A673 (cell line): ENCODE measurements at regions not wholly inside any gene's neighbourhood (a gene's known extent, or its start where the extent isn't known, plus 50 kb on each side); places are given as distances from the start of the nearest gene placed in this dataset.

Experiments used
- BruUV-seq: library from RNA; stranded (reverse); fragments of 400-500 nt; replicated peaks from 2 replicates; lab custom pipeline; 2021; lab: Mats Ljungman, UMichigan
- CTCF ChIA-PET: fragments of 300-600 bp; sonication (Branson Sonifier 250); formaldehyde crosslinking; loops from one replicate; lab custom pipeline; 2022; ENCODE audit warnings: antibody characterized with exemption; lab: Charles Lee
- POLR2A ChIA-PET: fragments of 300-600 bp; sonication (Branson Sonifier 250); formaldehyde crosslinking; loops from one replicate; lab custom pipeline; 2022; ENCODE audit warnings: antibody characterized with exemption; ENCODE audit not compliant: low non-redundant PET; lab: Charles Lee
- DNase-seq: peaks from one replicate; pipeline ENCODE4 v3.0.0-alpha.2; 2015; ENCODE audit warnings: low spot score
- H3K27ac ChIP-seq: fragments of 200-600 bp; sonication (generic); 2 replicates; pipeline ENCODE4 v1.5.1; 2016; ENCODE audit warnings: mixed run types, low read depth, mild to moderate bottlenecking, mixed read lengths, antibody characterized with exemption, low read length; ENCODE audit not compliant: poor library complexity, severe bottlenecking
- H3K27me3 ChIP-seq: fragments of 200-600 bp; sonication (generic); replicated peaks from 2 replicates; pipeline ENCODE4 v1.6.1; 2017; ENCODE audit warnings: mixed run types, low read depth, mild to moderate bottlenecking, mixed read lengths, antibody characterized with exemption, low read length; ENCODE audit not compliant: insufficient read depth, poor library complexity
- H3K36me3 ChIP-seq: fragments of 200-600 bp; sonication (generic); 2 replicates; pipeline ENCODE4 v1.6.1; 2016; ENCODE audit warnings: mixed run types, mild to moderate bottlenecking, mixed read lengths, antibody characterized with exemption, low read length; ENCODE audit not compliant: insufficient read depth, poor library complexity, severe bottlenecking
- H3K4me1 ChIP-seq: fragments of 200-600 bp; sonication (generic); 2 replicates; pipeline ENCODE4 v1.6.1; 2017; ENCODE audit warnings: mixed run types, mild to moderate bottlenecking, mixed read lengths, antibody characterized with exemption, low read length; ENCODE audit not compliant: insufficient read depth, poor library complexity, severe bottlenecking
- H3K4me3 ChIP-seq: fragments of 200-600 bp; sonication (generic); 2 replicates; pipeline ENCODE4 v1.5.1; 2016; ENCODE audit warnings: low read depth, mixed run types, mild to moderate bottlenecking, mixed read lengths, low read length; ENCODE audit not compliant: poor library complexity, severe bottlenecking
- H3K9me3 ChIP-seq: fragments of 200-600 bp; sonication (generic); 2 replicates; pipeline ENCODE4 v1.6.1; 2016; ENCODE audit warnings: mixed run types, low read depth, mild to moderate bottlenecking, mixed read lengths, antibody characterized with exemption, low read length; ENCODE audit not compliant: poor library complexity, severe bottlenecking
- EZH2 ChIP-seq: fragments of 200-600 bp; sonication (generic); IDR thresholded peaks from 2 replicates; pipeline ENCODE4 v1.6.1; 2017; ENCODE audit warnings: borderline replicate concordance, low read depth, mild to moderate bottlenecking, mixed read lengths, antibody characterized with exemption, low read length; ENCODE audit not compliant: poor library complexity, severe bottlenecking
- intact Hi-C: fragments of 100-400 bp; cut with micrococcal nuclease; formaldehyde crosslinking; loops from one replicate; pipeline ENCODE4 v1.10.0; 2022; ENCODE audit not compliant: unreplicated experiment
- TF ChIP-seq, protein P1 (sequence below): fragments of 300-800, 200-600 bp; sonication (generic); conservative IDR thresholded peaks from 2 replicates; pipeline ENCODE4 v1.5.1; 2017; ENCODE audit warnings: low read depth, mild to moderate bottlenecking, antibody characterized with exemption, low read length, moderate library complexity, mixed read lengths

DNA sequence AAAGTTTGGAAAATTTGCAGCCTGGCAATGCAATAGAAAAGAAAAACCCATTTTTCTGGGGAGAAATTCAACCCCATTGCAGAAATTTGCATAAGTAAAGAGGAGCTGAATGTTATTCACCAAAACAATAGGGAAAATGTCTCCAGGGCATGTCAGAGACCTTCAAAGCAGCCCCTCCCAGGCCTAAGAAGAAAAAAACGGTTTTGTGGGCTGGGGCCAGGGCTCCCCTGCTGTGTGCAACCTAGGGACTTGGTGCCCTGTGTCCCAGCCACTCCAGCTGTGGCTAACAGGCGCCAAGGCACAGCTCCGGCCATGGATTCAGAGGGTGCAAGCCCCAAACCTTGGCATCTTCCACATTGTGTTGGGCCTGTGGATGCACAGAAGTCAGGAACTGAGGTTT lies 224.5 kb downstream of the TXNL1 start:
- Histone ChIP-seq H3K4me1 (no peaks in the 10 kb centered on the region), H3K36me3 (no peaks in the 10 kb centered on the region), H3K9me3 (no peaks in the 10 kb centered on the region), H3K27ac (no peak overlapping the region), H3K4me3 (no peak overlapping the region), H3K27me3 (no peaks in the 10 kb centered on the region)
- DNase-seq = no peak
- intact Hi-C loops = no loop called here
- TF ChIP-seq, protein P1, sequence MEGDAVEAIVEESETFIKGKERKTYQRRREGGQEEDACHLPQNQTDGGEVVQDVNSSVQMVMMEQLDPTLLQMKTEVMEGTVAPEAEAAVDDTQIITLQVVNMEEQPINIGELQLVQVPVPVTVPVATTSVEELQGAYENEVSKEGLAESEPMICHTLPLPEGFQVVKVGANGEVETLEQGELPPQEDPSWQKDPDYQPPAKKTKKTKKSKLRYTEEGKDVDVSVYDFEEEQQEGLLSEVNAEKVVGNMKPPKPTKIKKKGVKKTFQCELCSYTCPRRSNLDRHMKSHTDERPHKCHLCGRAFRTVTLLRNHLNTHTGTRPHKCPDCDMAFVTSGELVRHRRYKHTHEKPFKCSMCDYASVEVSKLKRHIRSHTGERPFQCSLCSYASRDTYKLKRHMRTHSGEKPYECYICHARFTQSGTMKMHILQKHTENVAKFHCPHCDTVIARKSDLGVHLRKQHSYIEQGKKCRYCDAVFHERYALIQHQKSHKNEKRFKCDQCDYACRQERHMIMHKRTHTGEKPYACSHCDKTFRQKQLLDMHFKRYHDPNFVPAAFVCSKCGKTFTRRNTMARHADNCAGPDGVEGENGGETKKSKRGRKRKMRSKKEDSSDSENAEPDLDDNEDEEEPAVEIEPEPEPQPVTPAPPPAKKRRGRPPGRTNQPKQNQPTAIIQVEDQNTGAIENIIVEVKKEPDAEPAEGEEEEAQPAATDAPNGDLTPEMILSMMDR = no peak
- TF ChIP-seq EZH2 = no peak
- ChIA-PET POLR2A (no interaction called here), CTCF (no interaction called here)
- BruUV-seq = no TSS peak

GRCh38 chr18:56412951-56413350 lies 225.4 kb downstream of the TXNL1 start:
- TF ChIP-seq EZH2 = no peak
- TF ChIP-seq, protein P1 = no peak
- ChIA-PET CTCF (no interaction called here), POLR2A (no interaction called here)
- H3K4me1 ChIP-seq = no peaks in the 10 kb centered on the region
- DNase-seq = no peak
- intact Hi-C loops = no loop called here
- no peaks in the 10 kb centered on the region for H3K36me3 ChIP-seq
- H3K27ac ChIP-seq = no peak overlapping the region
- H3K4me3 ChIP-seq = no peak overlapping the region
- no peaks in the 10 kb centered on the region for H3K27me3 ChIP-seq
- BruUV-seq = no TSS peak
- no peaks in the 10 kb centered on the region for H3K9me3 ChIP-seq

DNA sequence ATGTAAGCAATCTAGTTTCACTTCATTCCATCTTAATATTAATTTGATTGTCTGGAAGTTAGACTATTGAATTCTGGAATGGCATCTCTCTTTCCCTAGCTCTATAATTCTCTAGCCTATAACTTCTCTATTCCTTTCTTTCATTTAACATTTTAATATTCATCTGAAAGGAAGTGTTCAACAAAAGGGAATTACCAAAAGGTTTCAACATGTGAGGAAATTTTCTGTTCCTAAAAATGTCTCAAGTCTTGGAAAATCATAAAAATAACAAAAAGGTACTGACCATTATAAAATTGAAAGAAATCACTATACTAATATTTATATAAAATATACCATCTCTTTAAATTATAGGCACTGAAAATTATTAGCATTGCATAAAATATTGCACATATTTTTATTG lies 228.7 kb downstream of the TXNL1 start:
- H3K4me1 ChIP-seq = no peaks in the 10 kb centered on the region
- no peaks in the 10 kb centered on the region for H3K27me3 ChIP-seq
- no peak for DNase-seq
- no peak overlapping the region for H3K27ac ChIP-seq
- no peak overlapping the region for H3K4me3 ChIP-seq
- H3K36me3 ChIP-seq = no peaks in the 10 kb centered on the region
- CTCF ChIA-PET = no interaction called here
- BruUV-seq = no TSS peak
- no peaks in the 10 kb centered on the region for H3K9me3 ChIP-seq
- intact Hi-C loops = no loop called here
- no peak for TF ChIP-seq EZH2
- TF ChIP-seq, protein P1 = no peak
- POLR2A ChIA-PET = no interaction called here
